ENCODE measurements at regions not wholly inside any gene's neighbourhood (a gene's known extent, or its start where the extent isn't known, plus 50 kb on each side); places are given as distances from the start of the nearest gene placed in this dataset.

GRCh38 chr10:89153971-89154370 is 53.1 kb downstream of the CH25H start:
- POLR2A ChIA-PET = no interaction called here
- CTCF ChIA-PET = no interaction called here

GRCh38 chr10:89153116-89153515 is 54.0 kb downstream of the CH25H start:
- CTCF ChIA-PET = no interaction called here
- POLR2A ChIA-PET = no interaction called here

- ChIA-PET POLR2A (no interaction called here), CTCF (no interaction called here)
Observed at GRCh38 chr10:89151857-89152256, 55.3 kb downstream of the CH25H start.

GRCh38 chr10:89148061-89148460 is 59.1 kb downstream of the CH25H start:
- ChIA-PET POLR2A (no interaction called here), CTCF (no interaction called here)

- POLR2A ChIA-PET = no interaction called here
- CTCF ChIA-PET = no interaction called here
Observed at GRCh38 chr10:89147256-89147655, 59.9 kb downstream of the CH25H start.

- CTCF ChIA-PET = no interaction called here
Observed at GRCh38 chr10:89144836-89145235, 62.3 kb downstream of the CH25H start.

GRCh38 chr10:89142590-89142989 is 64.5 kb downstream of the CH25H start:
- CTCF ChIA-PET = no interaction called here
- POLR2A ChIA-PET = no interaction called here

More at GRCh38 chr10:89144836-89145235, 62.3 kb downstream of the CH25H start:
- POLR2A ChIA-PET = no interaction called here

GRCh38 chr10:89138755-89139490 is 68.2 kb downstream of the CH25H start:
- ChIA-PET POLR2A (no interaction called here), CTCF (no interaction called here)

GRCh38 chr10:89134963-89135362 is 72.2 kb downstream of the CH25H start:
- POLR2A ChIA-PET = no interaction called here
- CTCF ChIA-PET = no interaction called here

- CTCF ChIA-PET = no interaction called here
- POLR2A ChIA-PET = no interaction called here
Observed at GRCh38 chr10:89129911-89130310, 77.2 kb downstream of the CH25H start.

- CTCF ChIA-PET = no interaction called here
- POLR2A ChIA-PET = no interaction called here
Observed at GRCh38 chr10:89122433-89123051, 84.6 kb downstream of the CH25H start.

GRCh38 chr10:89121764-89122020 is 85.4 kb downstream of the CH25H start:
- ChIA-PET POLR2A (no interaction called here), CTCF (no interaction called here)

- ChIA-PET POLR2A (no interaction called here), CTCF (no interaction called here)
Observed at GRCh38 chr10:89120931-89121763, 86.0 kb downstream of the CH25H start.

GRCh38 chr10:89119651-89120050 is 87.5 kb downstream of the CH25H start:
- POLR2A ChIA-PET = no interaction called here
- CTCF ChIA-PET = no interaction called here

- ChIA-PET CTCF (no interaction called here), POLR2A (no interaction called here)
Observed at GRCh38 chr10:89118091-89118490, 89.0 kb downstream of the CH25H start.

GRCh38 chr10:89115876-89116627 is 91.1 kb downstream of the CH25H start:
- ChIA-PET CTCF (no interaction called here), POLR2A (no interaction called here)

GRCh38 chr10:89114846-89115625 is 92.1 kb downstream of the CH25H start:
- CTCF ChIA-PET = no interaction called here
- POLR2A ChIA-PET = no interaction called here

- ChIA-PET POLR2A (no interaction called here), CTCF (no interaction called here)
Observed at GRCh38 chr10:89102735-89103134, 104.4 kb downstream of the CH25H start.

- CTCF ChIA-PET = no interaction called here
- POLR2A ChIA-PET = no interaction called here
Observed at GRCh38 chr10:89101943-89102342, 105.2 kb downstream of the CH25H start.

- ChIA-PET POLR2A (no interaction called here), CTCF (no interaction called here)
Observed at GRCh38 chr10:89100680-89101079, 106.4 kb downstream of the CH25H start.
